ENCODE measurements at regions not wholly inside any gene's neighbourhood (a gene's known extent, or its start where the extent isn't known, plus 50 kb on each side); places are given as distances from the start of the nearest gene placed in this dataset.

DNA sequence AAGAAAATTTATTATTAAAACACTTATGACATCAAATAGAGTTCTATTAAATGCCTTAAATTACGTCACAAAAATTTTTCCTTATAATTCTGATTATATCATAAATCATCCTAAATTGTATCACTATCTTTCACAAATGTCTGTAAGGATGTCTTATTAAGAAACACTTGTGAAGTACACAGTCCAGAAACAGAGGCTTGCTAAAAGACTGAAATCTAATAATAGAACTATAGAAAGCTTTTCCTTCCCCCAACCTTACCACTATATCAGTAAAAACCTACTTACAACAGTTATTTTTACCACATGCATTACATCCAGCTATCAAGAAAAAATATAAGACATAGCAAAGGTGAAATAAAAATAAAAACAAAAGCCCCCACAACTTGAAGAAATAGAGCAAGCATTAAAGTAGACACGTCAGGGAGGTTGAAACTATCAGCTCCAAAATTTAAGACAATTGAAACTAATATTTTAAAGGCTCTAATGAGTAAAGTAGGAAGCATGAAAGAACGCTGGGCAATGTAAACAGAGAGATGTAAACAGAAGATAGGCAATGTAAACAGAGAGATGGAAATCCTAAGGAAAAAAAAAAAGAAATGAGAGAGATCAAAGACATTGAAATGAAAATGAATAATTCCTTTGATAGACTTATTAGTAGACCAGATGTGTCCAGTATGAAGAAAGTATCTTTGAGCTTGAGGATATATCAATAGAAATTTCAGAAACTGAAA lies 94.9 kb upstream of the TECRL start:
- in situ Hi-C loops (cut with MboI; ENCODE audit: low sequenced_read_pairs, unreplicated experiment): no loop called here
- no peak for DNase-seq (ENCODE audit: low spot score)

DNA sequence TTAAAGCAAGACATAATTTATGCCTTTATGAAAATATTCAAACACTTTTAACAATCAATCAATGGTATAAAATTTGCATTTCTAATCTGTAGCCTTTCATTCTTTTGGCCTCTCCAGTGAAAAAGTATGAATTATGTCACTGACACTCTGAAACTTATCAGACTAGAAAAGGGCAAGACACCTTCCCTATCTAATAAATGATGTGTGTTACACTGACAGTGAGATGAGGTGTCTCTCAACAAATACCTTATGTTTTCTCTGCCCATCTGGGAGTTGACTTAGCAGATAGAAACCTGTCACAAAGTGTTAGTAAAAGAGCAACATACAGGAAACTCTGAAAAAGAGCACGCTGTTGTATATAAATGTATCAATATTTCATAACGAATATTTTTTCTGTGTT lies 94.2 kb upstream of the TECRL start:
- DNase-seq (ENCODE audit: low spot score): no peak
- TF ChIP-seq CTCF (IDR thresholded peaks at IDR 0.05; ENCODE audit: borderline replicate concordance, control extremely low read depth, extremely low read depth, insufficient read depth, missing control alignments): no peak
- in situ Hi-C loops (cut with MboI; ENCODE audit: low sequenced_read_pairs, unreplicated experiment): no loop called here

More for the DNA sequence above, 94.9 kb upstream of the TECRL start:
- TF ChIP-seq CTCF (IDR thresholded peaks at IDR 0.05; ENCODE audit: borderline replicate concordance, control extremely low read depth, extremely low read depth, insufficient read depth, missing control alignments): no peak

GRCh38 chr4:64497491-64497890 lies 88.2 kb upstream of the TECRL start:
- TF ChIP-seq CTCF (IDR thresholded peaks at IDR 0.05; ENCODE audit: borderline replicate concordance, control extremely low read depth, extremely low read depth, insufficient read depth, missing control alignments): no peak
- in situ Hi-C loops (cut with MboI; ENCODE audit: low sequenced_read_pairs, unreplicated experiment): no loop called here
- DNase-seq (ENCODE audit: low spot score): no peak

DNA sequence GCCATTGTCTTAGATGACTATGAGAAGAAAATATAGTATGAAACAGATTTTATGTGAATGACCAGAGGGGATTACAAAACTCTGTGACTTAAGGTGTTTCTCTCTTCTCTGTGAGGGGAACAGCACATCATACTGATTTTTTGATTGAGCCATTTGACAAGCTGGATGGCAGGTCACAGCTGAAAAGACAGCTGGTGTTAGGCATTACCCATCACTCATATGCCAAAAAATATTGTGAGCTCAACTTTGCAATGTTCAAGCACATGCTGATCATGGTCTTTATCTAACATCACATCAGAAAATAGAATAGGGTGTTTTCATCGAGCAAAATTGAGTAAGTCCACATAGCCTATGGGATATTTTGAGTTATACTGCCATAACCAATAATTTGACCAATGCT lies 86.7 kb upstream of the TECRL start:
- in situ Hi-C loops (cut with MboI; ENCODE audit: low sequenced_read_pairs, unreplicated experiment): no loop called here
- no peak for DNase-seq (ENCODE audit: low spot score)
- no peak for TF ChIP-seq CTCF (IDR thresholded peaks at IDR 0.05; ENCODE audit: borderline replicate concordance, control extremely low read depth, extremely low read depth, insufficient read depth, missing control alignments)

GRCh38 chr4:64489628-64490027 lies 80.4 kb upstream of the TECRL start:
- no peak for TF ChIP-seq CTCF (IDR thresholded peaks at IDR 0.05; ENCODE audit: borderline replicate concordance, control extremely low read depth, extremely low read depth, insufficient read depth, missing control alignments)
- no peak for DNase-seq (ENCODE audit: low spot score)
- in situ Hi-C loops (cut with MboI; ENCODE audit: low sequenced_read_pairs, unreplicated experiment): no loop called here

DNA sequence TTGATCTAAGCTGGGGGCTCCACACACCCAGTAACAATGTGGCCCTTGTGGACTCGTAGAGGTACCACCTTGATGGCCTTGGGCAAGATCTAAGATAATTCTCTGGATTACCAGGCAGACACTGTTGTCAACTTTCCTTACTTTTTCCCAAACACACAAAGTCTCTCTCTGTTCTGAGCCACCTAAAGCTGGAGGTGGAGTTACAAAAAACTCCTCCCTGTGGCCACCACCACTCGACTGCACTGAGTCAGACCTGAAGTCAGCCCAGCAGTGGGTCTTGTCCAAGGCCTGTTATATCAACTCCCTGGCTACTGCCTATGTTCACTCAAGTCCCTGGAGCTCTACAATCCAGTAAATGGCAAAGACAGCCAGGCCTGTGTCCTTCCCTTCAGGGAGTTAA lies 70.1 kb upstream of the TECRL start:
- no peak for TF ChIP-seq CTCF (IDR thresholded peaks at IDR 0.05; ENCODE audit: borderline replicate concordance, control extremely low read depth, extremely low read depth, insufficient read depth, missing control alignments)
- in situ Hi-C loops (cut with MboI; ENCODE audit: low sequenced_read_pairs, unreplicated experiment): no loop called here
- no peak for DNase-seq (ENCODE audit: low spot score)

Data from GM13976 (cell line).